Kidney epithelial cell (primary cell): ENCODE measurements at regions not wholly inside any gene's neighbourhood (a gene's known extent, or its start where the extent isn't known, plus 50 kb on each side); places are given as distances from the start of the nearest gene placed in this dataset.

ENCODE experiments used
- DNase-seq: peaks from one replicate; pipeline ENCODE4 v3.0.0-alpha.2; 2010; ENCODE audit warnings: low read depth
- H3K27me3 ChIP-seq: 2 replicates; pipeline ENCODE4 v1.6.0; 2011; ENCODE audit warnings: low read length; ENCODE audit not compliant: control insufficient read depth, insufficient read depth
- H3K36me3 ChIP-seq: 2 replicates; pipeline ENCODE4 v1.5.1; 2011; ENCODE audit warnings: low read length; ENCODE audit not compliant: control insufficient read depth, insufficient read depth
- H3K4me3 ChIP-seq: 2 replicates; pipeline ENCODE4 v1.5.1; 2011; ENCODE audit warnings: low read depth, mild to moderate bottlenecking, control low read depth, low read length
- CTCF ChIP-seq: IDR thresholded peaks from 2 replicates; pipeline ENCODE4 v1.5.1; 2011; ENCODE audit warnings: mild to moderate bottlenecking, moderate library complexity, low read length, control low read depth, inconsistent platforms; ENCODE audit not compliant: insufficient read depth, poor library complexity, severe bottlenecking

GRCh38 chr14:22276913-22277816 is 311.9 kb downstream of the DAD1 start:
- Histone ChIP-seq H3K36me3 (no peaks in the 10 kb centered on the region), H3K27me3 (no peaks in the 10 kb centered on the region), H3K4me3 (no peak overlapping the region)
- no peak for DNase-seq
- TF ChIP-seq CTCF, result peak; percentile 67

GRCh38 chr14:22271838-22272799 is 316.9 kb downstream of the DAD1 start:
- H3K27me3 ChIP-seq, result no peaks in the 10 kb centered on the region
- TF ChIP-seq CTCF, result no peak
- DNase-seq, result no peak
- H3K36me3 ChIP-seq, result no peaks in the 10 kb centered on the region
- no peak overlapping the region for H3K4me3 ChIP-seq

GRCh38 chr14:22268875-22269274 is 320.1 kb downstream of the DAD1 start:
- peak; percentile 71 for DNase-seq
- TF ChIP-seq CTCF, result no peak
- no peak overlapping the region for H3K4me3 ChIP-seq
- no peaks in the 10 kb centered on the region for H3K36me3 ChIP-seq
- H3K27me3 ChIP-seq, result no peaks in the 10 kb centered on the region

- Histone ChIP-seq H3K4me3 (no peak overlapping the region), H3K36me3 (no peaks in the 10 kb centered on the region), H3K27me3 (no peaks in the 10 kb centered on the region)
- DNase-seq, result no peak
- no peak for TF ChIP-seq CTCF
These were observed 322.3 kb downstream of the DAD1 start for GRCh38 chr14:22266683-22267082.

- DNase-seq, result peak; percentile 48
- Histone ChIP-seq H3K27me3 (no peaks in the 10 kb centered on the region), H3K36me3 (no peaks in the 10 kb centered on the region), H3K4me3 (no peak overlapping the region)
- no peak for TF ChIP-seq CTCF
These were observed 322.9 kb downstream of the DAD1 start for GRCh38 chr14:22266142-22266442.
